ENCODE measurements at regions not wholly inside any gene's neighbourhood (a gene's known extent, or its start where the extent isn't known, plus 50 kb on each side); places are given as distances from the start of the nearest gene placed in this dataset.

DNA sequence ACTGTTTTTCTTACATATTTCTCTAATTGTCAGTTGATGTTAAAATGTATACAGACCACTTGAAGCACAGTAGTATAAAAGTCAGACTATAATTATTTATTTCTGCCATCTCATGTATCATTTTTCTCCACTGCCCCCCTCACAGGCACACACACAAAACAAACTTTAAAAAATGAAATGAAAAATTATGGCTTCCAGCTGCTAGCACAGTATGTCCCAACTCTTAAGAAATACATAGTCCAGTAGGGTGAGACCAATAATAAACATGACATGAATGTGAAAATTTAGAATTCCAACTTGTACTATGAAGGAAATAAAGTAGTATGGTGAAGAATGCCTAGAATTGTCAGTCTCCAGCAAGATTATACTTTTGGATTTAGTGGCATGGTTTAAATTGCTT is 1247.9 kb downstream of the JRKL start:
- Histone ChIP-seq H3K4me1 (no peaks in the 10 kb centered on the region), H3K9me3 (peaks cover 5% of the 10 kb centered on the region), H3K36me3 (no peaks in the 10 kb centered on the region), H3K4me3 (no peak overlapping the region), H3K27me3 (no peaks in the 10 kb centered on the region), H3K27ac (no peak overlapping the region)
- intact Hi-C loops (cut with DNase I), result no loop called here
- no peak for ATAC-seq
- TF ChIP-seq, protein P1, sequence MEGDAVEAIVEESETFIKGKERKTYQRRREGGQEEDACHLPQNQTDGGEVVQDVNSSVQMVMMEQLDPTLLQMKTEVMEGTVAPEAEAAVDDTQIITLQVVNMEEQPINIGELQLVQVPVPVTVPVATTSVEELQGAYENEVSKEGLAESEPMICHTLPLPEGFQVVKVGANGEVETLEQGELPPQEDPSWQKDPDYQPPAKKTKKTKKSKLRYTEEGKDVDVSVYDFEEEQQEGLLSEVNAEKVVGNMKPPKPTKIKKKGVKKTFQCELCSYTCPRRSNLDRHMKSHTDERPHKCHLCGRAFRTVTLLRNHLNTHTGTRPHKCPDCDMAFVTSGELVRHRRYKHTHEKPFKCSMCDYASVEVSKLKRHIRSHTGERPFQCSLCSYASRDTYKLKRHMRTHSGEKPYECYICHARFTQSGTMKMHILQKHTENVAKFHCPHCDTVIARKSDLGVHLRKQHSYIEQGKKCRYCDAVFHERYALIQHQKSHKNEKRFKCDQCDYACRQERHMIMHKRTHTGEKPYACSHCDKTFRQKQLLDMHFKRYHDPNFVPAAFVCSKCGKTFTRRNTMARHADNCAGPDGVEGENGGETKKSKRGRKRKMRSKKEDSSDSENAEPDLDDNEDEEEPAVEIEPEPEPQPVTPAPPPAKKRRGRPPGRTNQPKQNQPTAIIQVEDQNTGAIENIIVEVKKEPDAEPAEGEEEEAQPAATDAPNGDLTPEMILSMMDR (IDR thresholded peaks at IDR 0.05), result no peak
- no peak for DNase-seq

DNA sequence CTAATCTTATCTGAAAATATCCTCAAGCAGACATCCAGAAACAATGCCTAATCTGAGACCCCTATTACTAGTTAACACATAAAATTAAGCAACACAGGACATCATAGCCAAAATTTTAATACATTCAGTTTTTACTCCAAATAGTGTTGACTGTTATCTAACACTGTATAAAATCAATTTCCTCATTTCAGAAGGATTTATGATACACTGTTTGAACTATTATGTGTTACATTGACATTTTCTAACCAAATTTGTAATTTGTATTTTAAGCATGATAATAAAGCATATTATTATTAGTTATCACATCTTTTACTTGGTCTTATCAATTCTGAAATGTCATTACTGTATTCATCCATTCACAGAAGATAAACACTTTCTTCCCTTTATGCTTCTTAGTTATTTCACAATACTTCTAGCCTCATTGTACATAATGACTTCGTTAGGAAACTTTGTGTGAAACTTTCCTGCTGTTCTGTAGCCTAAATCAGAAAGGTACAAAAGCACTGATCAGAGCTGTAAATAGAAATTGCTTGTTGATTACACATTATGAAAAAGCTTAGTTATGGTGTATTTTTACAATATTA is 1248.9 kb downstream of the JRKL start:
- DNase-seq, result no peak

DNA sequence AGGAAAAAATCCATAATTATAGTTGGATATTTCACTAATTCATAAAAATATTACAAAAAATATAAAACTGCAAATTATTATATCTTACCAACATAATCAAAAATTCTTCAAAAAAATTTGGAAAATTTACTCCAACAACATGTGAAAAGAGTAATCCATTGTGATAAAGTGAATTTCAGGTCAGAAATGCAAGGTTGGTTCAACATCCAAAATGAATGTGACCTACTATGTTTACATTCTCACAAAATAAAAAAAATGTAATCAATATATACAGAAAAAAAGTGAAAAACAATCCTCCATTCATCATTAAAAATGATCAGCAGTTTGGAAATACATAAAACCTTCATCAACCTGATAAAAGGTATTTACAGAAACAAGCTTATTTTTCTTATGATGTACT is 1252.2 kb downstream of the JRKL start:
- TF ChIP-seq, protein P1 (IDR thresholded peaks at IDR 0.05), result no peak

More for the DNA sequence above, 1248.9 kb downstream of the JRKL start:
- peaks cover 5% of the 10 kb centered on the region for H3K9me3 ChIP-seq
- intact Hi-C loops (cut with DNase I), result no loop called here
- no peak overlapping the region for H3K27ac ChIP-seq
- TF ChIP-seq, protein P1 (IDR thresholded peaks at IDR 0.05), result no peak
- no peak for ATAC-seq
- no peaks in the 10 kb centered on the region for H3K27me3 ChIP-seq
- no peaks in the 10 kb centered on the region for H3K36me3 ChIP-seq
- no peaks in the 10 kb centered on the region for H3K4me1 ChIP-seq
- no peak overlapping the region for H3K4me3 ChIP-seq

DNA sequence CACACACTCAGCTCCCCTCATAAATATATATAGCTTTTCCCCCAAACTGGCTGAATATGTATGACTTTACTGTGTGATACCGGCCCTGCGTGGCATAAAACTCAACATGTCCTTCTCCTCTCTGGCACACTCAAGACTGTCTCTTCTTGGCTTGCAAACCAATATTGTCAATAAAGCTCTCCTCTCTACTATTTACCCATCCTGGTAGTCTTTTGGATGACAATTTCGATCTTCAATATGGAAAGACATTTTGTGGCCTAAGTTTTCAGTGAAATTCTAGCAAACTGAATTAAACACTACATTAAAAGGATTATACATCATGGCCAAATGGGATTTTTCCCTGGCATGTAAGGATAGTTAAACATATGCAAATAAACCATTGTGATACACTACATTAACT is 1255.9 kb downstream of the JRKL start:
- Histone ChIP-seq H3K27ac (no peak overlapping the region), H3K4me1 (no peaks in the 10 kb centered on the region), H3K27me3 (no peaks in the 10 kb centered on the region), H3K36me3 (no peaks in the 10 kb centered on the region), H3K4me3 (no peak overlapping the region), H3K9me3 (peaks cover 5% of the 10 kb centered on the region)
- ATAC-seq (no peak), DNase-seq (no peak)
- TF ChIP-seq, protein P1 (IDR thresholded peaks at IDR 0.05), result no peak
- intact Hi-C loops (cut with DNase I), result no loop called here

More for the DNA sequence above, 1252.2 kb downstream of the JRKL start:
- no peak overlapping the region for H3K27ac ChIP-seq
- intact Hi-C loops (cut with DNase I), result no loop called here
- H3K9me3 ChIP-seq, result peaks cover 5% of the 10 kb centered on the region
- H3K36me3 ChIP-seq, result no peaks in the 10 kb centered on the region
- no peaks in the 10 kb centered on the region for H3K27me3 ChIP-seq
- ATAC-seq (no peak), DNase-seq (no peak)
- H3K4me3 ChIP-seq, result no peak overlapping the region
- H3K4me1 ChIP-seq, result no peaks in the 10 kb centered on the region

DNA sequence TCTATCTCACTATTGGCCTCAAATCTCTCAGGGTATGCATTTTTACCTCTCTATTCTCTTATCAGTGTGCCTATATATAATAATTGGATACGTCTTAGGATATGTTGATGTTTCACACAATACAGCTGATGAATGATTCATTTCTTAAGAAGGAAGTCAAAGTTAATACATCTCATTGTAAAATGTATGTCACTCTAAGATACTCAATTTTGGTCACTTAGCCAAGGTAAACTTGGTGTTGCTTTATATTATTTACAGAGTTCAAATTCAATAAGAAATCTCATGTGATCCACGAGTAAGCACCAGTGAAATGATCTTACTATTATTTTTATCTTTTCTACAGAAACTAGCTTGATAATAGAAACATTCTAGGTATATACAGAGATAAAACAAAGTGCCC is 1266.5 kb downstream of the JRKL start:
- TF ChIP-seq, protein P1 (IDR thresholded peaks at IDR 0.05), result no peak
- ATAC-seq, result no peak

DNA sequence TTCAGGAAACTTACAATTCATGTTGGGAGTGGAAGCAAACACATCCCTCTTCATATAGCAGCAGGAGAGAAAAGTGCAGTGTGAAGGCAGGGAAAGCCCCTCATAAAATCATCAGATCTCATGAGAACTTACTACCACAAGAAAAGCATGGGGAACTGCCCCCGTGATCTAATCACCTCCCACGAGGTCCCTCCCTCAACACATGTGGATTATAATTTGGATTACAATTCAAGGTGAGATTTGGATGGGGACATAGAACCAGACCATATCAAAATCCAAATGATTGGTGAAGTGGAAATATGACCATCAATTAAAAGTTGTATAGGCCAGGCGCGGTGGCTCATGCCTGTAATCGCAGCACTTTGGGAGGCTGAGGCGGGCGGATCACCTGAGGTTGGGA is 1268.0 kb downstream of the JRKL start:
- Histone ChIP-seq H3K4me1 (no peaks in the 10 kb centered on the region), H3K9me3 (no peaks in the 10 kb centered on the region), H3K27me3 (no peaks in the 10 kb centered on the region), H3K36me3 (no peaks in the 10 kb centered on the region), H3K4me3 (no peak overlapping the region), H3K27ac (no peak overlapping the region)
- intact Hi-C loops (cut with DNase I), result no loop called here
- TF ChIP-seq, protein P1 (IDR thresholded peaks at IDR 0.05), result no peak
- DNase-seq, result no peak
- no peak for ATAC-seq

More for the DNA sequence above, 1266.5 kb downstream of the JRKL start:
- no peak overlapping the region for H3K27ac ChIP-seq
- DNase-seq, result no peak
- H3K36me3 ChIP-seq, result no peaks in the 10 kb centered on the region
- H3K27me3 ChIP-seq, result no peaks in the 10 kb centered on the region
- H3K4me1 ChIP-seq, result no peaks in the 10 kb centered on the region
- H3K9me3 ChIP-seq, result no peaks in the 10 kb centered on the region
- H3K4me3 ChIP-seq, result no peak overlapping the region
- intact Hi-C loops (cut with DNase I), result no loop called here

Measured in upper lobe of right lung (tissue), 1 donor.